Left ventricle myocardium inferior (tissue), 1 donor: ENCODE measurements at regions not wholly inside any gene's neighbourhood (a gene's known extent, or its start where the extent isn't known, plus 50 kb on each side); places are given as distances from the start of the nearest gene placed in this dataset.

Experiments used
- DNase-seq: peaks from one replicate; pipeline ENCODE4 v3.0.0-alpha.2; 2020
- H3K27ac ChIP-seq: fragments of 200-600 bp; replicated peaks from 2 replicates; pipeline ENCODE4 v1.8.0; 2021
- H3K27me3 ChIP-seq: fragments of 200-600 bp; 2 replicates; pipeline ENCODE4 v1.8.0; 2021; ENCODE audit warnings: low read depth
- H3K36me3 ChIP-seq: fragments of 200-600 bp; 2 replicates; pipeline ENCODE4 v1.8.0; 2021
- H3K4me1 ChIP-seq: fragments of 200-600 bp; 2 replicates; pipeline ENCODE4 v1.8.0; 2021
- H3K4me3 ChIP-seq: fragments of 200-600 bp; 2 replicates; pipeline ENCODE4 v1.8.0; 2021; ENCODE audit warnings: mild to moderate bottlenecking, moderate library complexity
- H3K9me3 ChIP-seq: fragments of 200-600 bp; replicated peaks from 2 replicates; pipeline ENCODE4 v1.8.0; 2021
- CTCF ChIP-seq: fragments of 200-600 bp; IDR thresholded peaks from 2 replicates; pipeline ENCODE4 v1.8.0; 2021; ENCODE audit warnings: antibody characterized with exemption, mild to moderate bottlenecking, borderline replicate concordance
- intact Hi-C: fragments of 100-400 bp; cut with micrococcal nuclease; formaldehyde crosslinking; loops from one replicate; pipeline ENCODE4 v1.11.0; 2022
- donor health status: DM: no; HTN: yes; CAD: no; lungs with severe emphysema.

- intact Hi-C loops, result no loop called here
- DNase-seq, result no peak
- no peaks in the 10 kb centered on the region for H3K36me3 ChIP-seq
These were observed 1496.5 kb upstream of the GOT2 start for GRCh38 chr16:60230666-60231065.

GRCh38 chr16:60225541-60225940 lies 1491.4 kb upstream of the GOT2 start:
- no peak overlapping the region for H3K4me3 ChIP-seq
- peaks cover 10% of the 10 kb centered on the region for H3K9me3 ChIP-seq
- no peaks in the 10 kb centered on the region for H3K27me3 ChIP-seq
- H3K36me3 ChIP-seq, result no peaks in the 10 kb centered on the region
- intact Hi-C loops, result no loop called here
- no peak overlapping the region for H3K27ac ChIP-seq
- no peak for DNase-seq
- no peaks in the 10 kb centered on the region for H3K4me1 ChIP-seq
- TF ChIP-seq CTCF, result no peak

More at GRCh38 chr16:60230666-60231065, 1496.5 kb upstream of the GOT2 start:
- no peak overlapping the region for H3K27ac ChIP-seq
- H3K9me3 ChIP-seq, result peaks cover 10% of the 10 kb centered on the region
- TF ChIP-seq CTCF, result no peak
- H3K4me3 ChIP-seq, result no peak overlapping the region
- H3K4me1 ChIP-seq, result no peaks in the 10 kb centered on the region
- no peaks in the 10 kb centered on the region for H3K27me3 ChIP-seq

- no peak for TF ChIP-seq CTCF
- intact Hi-C loops, result no loop called here
- Histone ChIP-seq H3K9me3 (peaks cover 14% of the 10 kb centered on the region), H3K4me1 (no peaks in the 10 kb centered on the region), H3K4me3 (no peak overlapping the region), H3K27me3 (no peaks in the 10 kb centered on the region), H3K36me3 (no peaks in the 10 kb centered on the region), H3K27ac (no peak overlapping the region)
- DNase-seq, result no peak
These were observed 1483.7 kb upstream of the GOT2 start for GRCh38 chr16:60217787-60218186.

GRCh38 chr16:60214311-60214710 lies 1480.2 kb upstream of the GOT2 start:
- TF ChIP-seq CTCF, result no peak
- no peaks in the 10 kb centered on the region for H3K4me1 ChIP-seq
- no peaks in the 10 kb centered on the region for H3K9me3 ChIP-seq
- H3K27ac ChIP-seq, result no peak overlapping the region
- no peaks in the 10 kb centered on the region for H3K36me3 ChIP-seq
- intact Hi-C loops, result no loop called here
- no peak overlapping the region for H3K4me3 ChIP-seq
- no peak for DNase-seq
- no peaks in the 10 kb centered on the region for H3K27me3 ChIP-seq

GRCh38 chr16:60206516-60206915 lies 1472.4 kb upstream of the GOT2 start:
- Histone ChIP-seq H3K36me3 (no peaks in the 10 kb centered on the region), H3K27ac (no peak overlapping the region), H3K9me3 (no peaks in the 10 kb centered on the region), H3K4me3 (no peak overlapping the region), H3K4me1 (no peaks in the 10 kb centered on the region), H3K27me3 (no peaks in the 10 kb centered on the region)
- no peak for TF ChIP-seq CTCF
- intact Hi-C loops, result no loop called here
- DNase-seq, result no peak

GRCh38 chr16:60204181-60204580 lies 1470.1 kb upstream of the GOT2 start:
- no peak for DNase-seq
- TF ChIP-seq CTCF, result no peak
- Histone ChIP-seq H3K27ac (no peak overlapping the region), H3K9me3 (no peaks in the 10 kb centered on the region), H3K27me3 (no peaks in the 10 kb centered on the region), H3K36me3 (no peaks in the 10 kb centered on the region), H3K4me3 (no peak overlapping the region), H3K4me1 (no peaks in the 10 kb centered on the region)
- intact Hi-C loops, result no loop called here
